GM23338 (cell line): ENCODE measurements at regions not wholly inside any gene's neighbourhood (a gene's known extent, or its start where the extent isn't known, plus 50 kb on each side); places are given as distances from the start of the nearest gene placed in this dataset.

Experiments
- ATAC-seq: fragments of 200-7000 bp; cut with Tn5 transposase; 3 replicates; pipeline ENCODE4 v1.9.1; 2020
- DNase-seq: peaks from one replicate; pipeline ENCODE4 v3.0.0-alpha.2; 2015; ENCODE audit warnings: low spot score
- H2AFZ ChIP-seq: fragments of 200-600 bp; sonication (generic); 2 replicates; pipeline ENCODE4 v1.8.0; 2016; ENCODE audit warnings: antibody characterized with exemption, mild to moderate bottlenecking, moderate library complexity
- H3F3A ChIP-seq: fragments of 200-600 bp; sonication (generic); replicated peaks from 2 replicates; pipeline ENCODE4 v1.8.0; 2017; ENCODE audit warnings: antibody characterized with exemption, mixed run types, low read depth
- H3K27ac ChIP-seq: fragments of 200-600 bp; sonication (generic); 2 replicates; pipeline ENCODE4 v1.6.1; 2016; ENCODE audit warnings: low read depth
- H3K27me3 ChIP-seq: fragments of 200-600 bp; sonication (generic); 2 replicates; pipeline ENCODE4 v1.8.0; 2016; ENCODE audit warnings: mild to moderate bottlenecking, mixed run types, moderate library complexity; ENCODE audit not compliant: insufficient read depth
- H3K36me3 ChIP-seq: fragments of 200-600 bp; sonication (generic); 2 replicates; pipeline ENCODE4 v1.8.0; 2016; ENCODE audit warnings: mild to moderate bottlenecking; ENCODE audit not compliant: insufficient read depth
- H3K4me1 ChIP-seq: fragments of 200-600 bp; sonication (generic); 2 replicates; pipeline ENCODE4 v1.8.0; 2016; ENCODE audit warnings: mild to moderate bottlenecking, moderate library complexity; ENCODE audit not compliant: insufficient read depth
- H3K4me2 ChIP-seq: fragments of 200-600 bp; sonication (generic); 2 replicates; pipeline ENCODE4 v1.7.1; 2017; ENCODE audit warnings: mixed run types
- H3K4me3 ChIP-seq: fragments of 200-600 bp; sonication (generic); 2 replicates; pipeline ENCODE4 v1.6.1; 2016; ENCODE audit warnings: mixed run types
- H3K79me2 ChIP-seq: fragments of 200-600 bp; sonication (generic); replicated peaks from 2 replicates; pipeline ENCODE4 v1.8.0; 2017; ENCODE audit warnings: mild to moderate bottlenecking; ENCODE audit not compliant: insufficient read depth
- H3K9me2 ChIP-seq: fragments of 200-600 bp; sonication (generic); 2 replicates; pipeline ENCODE4 v1.8.0; 2017; ENCODE audit not compliant: insufficient read depth
- H4K20me1 ChIP-seq: fragments of 200-600 bp; sonication (generic); replicated peaks from 2 replicates; pipeline ENCODE4 v1.8.0; 2017; ENCODE audit warnings: mild to moderate bottlenecking; ENCODE audit not compliant: insufficient read depth
- H3K27ac Mint-ChIP-seq: 2 replicates; pipeline ENCODE4 v1.8.0; 2020; ENCODE audit warnings: inconsistent platforms, mild to moderate bottlenecking, moderate library complexity, mixed read lengths
- H3K27me3 Mint-ChIP-seq: 3 replicates; pipeline ENCODE4 v1.8.0; 2022; ENCODE audit warnings: low read depth, mild to moderate bottlenecking, moderate library complexity, mixed read lengths, inconsistent platforms; ENCODE audit not compliant: insufficient read depth, poor library complexity
- H3K36me3 Mint-ChIP-seq: 3 replicates; pipeline ENCODE4 v1.8.0; 2021; ENCODE audit warnings: low read depth, mild to moderate bottlenecking, inconsistent platforms, moderate library complexity, mixed read lengths
- H3K4me1 Mint-ChIP-seq: 3 replicates; pipeline ENCODE4 v1.8.0; 2020; ENCODE audit warnings: mild to moderate bottlenecking, inconsistent platforms, mixed read lengths
- H3K4me3 Mint-ChIP-seq: 3 replicates; pipeline ENCODE4 v1.8.0; 2021; ENCODE audit warnings: moderate library complexity, mild to moderate bottlenecking, inconsistent platforms, mixed read lengths
- H3K9me3 Mint-ChIP-seq: 3 replicates; pipeline ENCODE4 v1.8.0; 2020; ENCODE audit warnings: moderate library complexity, mild to moderate bottlenecking, inconsistent platforms, mixed read lengths
- CREB1 ChIP-seq: fragments of 250-450 bp; sonication (Bioruptor Pico); IDR thresholded peaks from 2 replicates; pipeline ENCODE4 v1.5.0; 2020; ENCODE audit warnings: low read depth, mild to moderate bottlenecking, moderate library complexity
- ETS1 ChIP-seq: IDR thresholded peaks from 2 replicates; pipeline ENCODE4 v1.6.1; 2016; ENCODE audit warnings: antibody characterized with exemption
- JUNB ChIP-seq: IDR thresholded peaks from one replicate; pipeline ENCODE4 v1.6.1; 2016; ENCODE audit warnings: antibody characterized with exemption; ENCODE audit not compliant: unreplicated experiment
- REST ChIP-seq: IDR thresholded peaks from one replicate; pipeline ENCODE4 v1.6.1; 2018; ENCODE audit warnings: antibody characterized with exemption; ENCODE audit not compliant: unreplicated experiment
- STAT1 ChIP-seq: IDR thresholded peaks from one replicate; pipeline ENCODE4 v1.6.1; 2016; ENCODE audit warnings: antibody characterized with exemption; ENCODE audit not compliant: unreplicated experiment
- ZNF331 ChIP-seq: fragments of 250-450 bp; sonication (Bioruptor Pico); IDR thresholded peaks from 2 replicates; pipeline ENCODE4 v1.5.0; 2020; ENCODE audit warnings: low read depth, mild to moderate bottlenecking, moderate library complexity
- ZNF462 ChIP-seq: fragments of 250-450 bp; sonication (Bioruptor Pico); IDR thresholded peaks from 2 replicates; pipeline ENCODE4 v1.5.0; 2020; ENCODE audit warnings: mild to moderate bottlenecking, moderate library complexity

GRCh38 chr4:173753408-173753807 lies 223.4 kb upstream of the HAND2 start:
- Histone ChIP-seq H3K4me3 (no peak overlapping the region), H3K27me3 (no peaks in the 10 kb centered on the region), H3F3A (no peaks in the 10 kb centered on the region), H3K4me2 (no peak overlapping the region), H3K27ac (no peak overlapping the region), H4K20me1 (no peaks in the 10 kb centered on the region), H3K36me3 (no peaks in the 10 kb centered on the region), H2AFZ (no peak overlapping the region), H3K9me2 (no peaks in the 10 kb centered on the region), H3K4me1 (peaks cover 2% of the 10 kb centered on the region; the same call in 1 of the 2 replicates), H3K79me2 (no peaks in the 10 kb centered on the region)
- TF ChIP-seq STAT1: no peak
- no peak for TF ChIP-seq ZNF462 (CRISPR knock-in tag)
- no peak for TF ChIP-seq JUNB
- TF ChIP-seq REST: no peak
- no peak for TF ChIP-seq ETS1
- no peak for TF ChIP-seq CREB1 (CRISPR knock-in tag)
- no peak for TF ChIP-seq ZNF331 (CRISPR knock-in tag)
- Mint-ChIP-seq H3K4me1 (no peaks in the 10 kb centered on the region), H3K4me3 (no peak overlapping the region), H3K36me3 (no peaks in the 10 kb centered on the region), H3K27ac (no peak overlapping the region), H3K9me3 (no peaks in the 10 kb centered on the region), H3K27me3 (peaks cover 2% of the 10 kb centered on the region)
- DNase-seq (no peak), ATAC-seq (no peak)
